CD4-positive, alpha-beta T cell treated with Interferon gamma for 1 hour (primary cell): ENCODE measurements at regions not wholly inside any gene's neighbourhood (a gene's known extent, or its start where the extent isn't known, plus 50 kb on each side); places are given as distances from the start of the nearest gene placed in this dataset.

ENCODE experiments used
- DNase-seq: peaks from one replicate; pipeline ENCODE4 v3.0.0-alpha.2; 2020

- no peak for DNase-seq
These were observed 256.2 kb upstream of the NFE2L3 start for GRCh38 chr7:25895792-25896171.

GRCh38 chr7:25897261-25897782 lies 254.7 kb upstream of the NFE2L3 start:
- no peak for DNase-seq

GRCh38 chr7:25900245-25900644 lies 251.8 kb upstream of the NFE2L3 start:
- DNase-seq = no peak

- no peak for DNase-seq
These were observed 251.1 kb upstream of the NFE2L3 start for GRCh38 chr7:25900877-25901276.

- DNase-seq = no peak
These were observed 250.3 kb upstream of the NFE2L3 start for GRCh38 chr7:25901658-25902057.

GRCh38 chr7:25906003-25906402 lies 246.0 kb upstream of the NFE2L3 start:
- no peak for DNase-seq

GRCh38 chr7:25906760-25907159 lies 245.2 kb upstream of the NFE2L3 start:
- DNase-seq = no peak

- no peak for DNase-seq
These were observed 244.8 kb upstream of the NFE2L3 start for GRCh38 chr7:25907214-25907613.

GRCh38 chr7:25907731-25908130 lies 244.3 kb upstream of the NFE2L3 start:
- no peak for DNase-seq

- DNase-seq = no peak
These were observed 243.6 kb upstream of the NFE2L3 start for GRCh38 chr7:25908154-25908949.

- DNase-seq = no peak
These were observed 240.0 kb upstream of the NFE2L3 start for GRCh38 chr7:25911738-25912607.

GRCh38 chr7:25913598-25914224 lies 238.3 kb upstream of the NFE2L3 start:
- no peak for DNase-seq

GRCh38 chr7:25918731-25919130 lies 233.3 kb upstream of the NFE2L3 start:
- DNase-seq = no peak

GRCh38 chr7:25922296-25922695 lies 229.7 kb upstream of the NFE2L3 start:
- DNase-seq = no peak

GRCh38 chr7:25923741-25924460 lies 228.1 kb upstream of the NFE2L3 start:
- DNase-seq = no peak

GRCh38 chr7:25926009-25926408 lies 226.0 kb upstream of the NFE2L3 start:
- DNase-seq = no peak

GRCh38 chr7:25926451-25926850 lies 225.5 kb upstream of the NFE2L3 start:
- DNase-seq = no peak

GRCh38 chr7:25926891-25927625 lies 224.9 kb upstream of the NFE2L3 start:
- no peak for DNase-seq

- no peak for DNase-seq
These were observed 224.4 kb upstream of the NFE2L3 start for GRCh38 chr7:25927626-25927978.

GRCh38 chr7:25928549-25929330 lies 223.3 kb upstream of the NFE2L3 start:
- no peak for DNase-seq

GRCh38 chr7:25929448-25929847 lies 222.6 kb upstream of the NFE2L3 start:
- no peak for DNase-seq
